ENCODE measurements at regions not wholly inside any gene's neighbourhood (a gene's known extent, or its start where the extent isn't known, plus 50 kb on each side); places are given as distances from the start of the nearest gene placed in this dataset.

GRCh38 chr5:30918171-30918570, 275.3 kb upstream of the CDH6 start:
- H3K9me2 ChIP-seq (ENCODE audit: insufficient read depth, low read length): no peaks in the 10 kb centered on the region
- BruUV-seq (replicated peaks): no TSS peak
- no peaks in the 10 kb centered on the region for H3K36me3 ChIP-seq (ENCODE audit: insufficient read depth, low read length)
- no peak for TF ChIP-seq EZH2phosphoT487 (IDR thresholded peaks at IDR 0.05; ENCODE audit: borderline replicate concordance, low read depth, low read length)
- TF ChIP-seq, protein P1, sequence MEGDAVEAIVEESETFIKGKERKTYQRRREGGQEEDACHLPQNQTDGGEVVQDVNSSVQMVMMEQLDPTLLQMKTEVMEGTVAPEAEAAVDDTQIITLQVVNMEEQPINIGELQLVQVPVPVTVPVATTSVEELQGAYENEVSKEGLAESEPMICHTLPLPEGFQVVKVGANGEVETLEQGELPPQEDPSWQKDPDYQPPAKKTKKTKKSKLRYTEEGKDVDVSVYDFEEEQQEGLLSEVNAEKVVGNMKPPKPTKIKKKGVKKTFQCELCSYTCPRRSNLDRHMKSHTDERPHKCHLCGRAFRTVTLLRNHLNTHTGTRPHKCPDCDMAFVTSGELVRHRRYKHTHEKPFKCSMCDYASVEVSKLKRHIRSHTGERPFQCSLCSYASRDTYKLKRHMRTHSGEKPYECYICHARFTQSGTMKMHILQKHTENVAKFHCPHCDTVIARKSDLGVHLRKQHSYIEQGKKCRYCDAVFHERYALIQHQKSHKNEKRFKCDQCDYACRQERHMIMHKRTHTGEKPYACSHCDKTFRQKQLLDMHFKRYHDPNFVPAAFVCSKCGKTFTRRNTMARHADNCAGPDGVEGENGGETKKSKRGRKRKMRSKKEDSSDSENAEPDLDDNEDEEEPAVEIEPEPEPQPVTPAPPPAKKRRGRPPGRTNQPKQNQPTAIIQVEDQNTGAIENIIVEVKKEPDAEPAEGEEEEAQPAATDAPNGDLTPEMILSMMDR (conservative IDR thresholded peaks at IDR 0.05; ENCODE audit: low read length): no peak
- no peaks in the 10 kb centered on the region for H3K9me3 ChIP-seq (ENCODE audit: low read length)
- ChIA-PET POLR2A (interaction anchor here (0.6 kb wide), 1 partner anchor 252 kb away, joined by 3 read pairs; no protein-coding TSS in a partner anchor), CTCF (ENCODE audit: unreplicated experiment) (no interaction called here)
- H2AFZ ChIP-seq (ENCODE audit: low read length): no peak overlapping the region
- H4K20me1 ChIP-seq (ENCODE audit: insufficient read depth, low read length): no peaks in the 10 kb centered on the region
- intact Hi-C loops (cut with micrococcal nuclease; ENCODE audit: unreplicated experiment): no loop called here
- H3K27ac ChIP-seq (ENCODE audit: low read depth, low read length, poor library complexity, severe bottlenecking): no peak overlapping the region
- DNase-seq (ENCODE audit: low spot score): no peak
- H3K4me3 ChIP-seq (ENCODE audit: low read depth, low read length, poor library complexity, severe bottlenecking): no peak overlapping the region
- no peaks in the 10 kb centered on the region for H3K79me2 ChIP-seq (ENCODE audit: insufficient read depth, low read depth, low read length)
- H3K4me2 ChIP-seq (ENCODE audit: low read length): no peak overlapping the region
- no peaks in the 10 kb centered on the region for H3K4me1 ChIP-seq (ENCODE audit: insufficient read depth, low read length, poor library complexity, severe bottlenecking)

GRCh38 chr5:30908356-30908755, 285.1 kb upstream of the CDH6 start:
- H3K79me2 ChIP-seq (ENCODE audit: insufficient read depth, low read depth, low read length): no peaks in the 10 kb centered on the region
- no peak overlapping the region for H3K27ac ChIP-seq (ENCODE audit: low read depth, low read length, poor library complexity, severe bottlenecking)
- no TSS peak for BruUV-seq (replicated peaks)
- H2AFZ ChIP-seq (ENCODE audit: low read length): no peak overlapping the region
- H3K4me2 ChIP-seq (ENCODE audit: low read length): no peak overlapping the region
- H3K4me1 ChIP-seq (ENCODE audit: insufficient read depth, low read length, poor library complexity, severe bottlenecking): no peaks in the 10 kb centered on the region
- no peaks in the 10 kb centered on the region for H4K20me1 ChIP-seq (ENCODE audit: insufficient read depth, low read length)
- intact Hi-C loops (cut with micrococcal nuclease; ENCODE audit: unreplicated experiment): no loop called here
- H3K36me3 ChIP-seq (ENCODE audit: insufficient read depth, low read length): no peaks in the 10 kb centered on the region
- H3K9me3 ChIP-seq (ENCODE audit: low read length): no peaks in the 10 kb centered on the region
- H3K4me3 ChIP-seq (ENCODE audit: low read depth, low read length, poor library complexity, severe bottlenecking): no peak overlapping the region
- no peaks in the 10 kb centered on the region for H3K9me2 ChIP-seq (ENCODE audit: insufficient read depth, low read length)
- DNase-seq (ENCODE audit: low spot score): no peak
- TF ChIP-seq, protein P1 (conservative IDR thresholded peaks at IDR 0.05; ENCODE audit: low read length): no peak
- no peak for TF ChIP-seq EZH2phosphoT487 (IDR thresholded peaks at IDR 0.05; ENCODE audit: borderline replicate concordance, low read depth, low read length)
- CTCF ChIA-PET (ENCODE audit: unreplicated experiment): no interaction called here
- POLR2A ChIA-PET: no interaction called here

- H3K4me2 ChIP-seq (ENCODE audit: low read length): no peak overlapping the region
- CTCF ChIA-PET (ENCODE audit: unreplicated experiment): no interaction called here
- H3K4me1 ChIP-seq (ENCODE audit: insufficient read depth, low read length, poor library complexity, severe bottlenecking): no peaks in the 10 kb centered on the region
- H3K36me3 ChIP-seq (ENCODE audit: insufficient read depth, low read length): no peaks in the 10 kb centered on the region
- H3K9me2 ChIP-seq (ENCODE audit: insufficient read depth, low read length): no peaks in the 10 kb centered on the region
- H3K4me3 ChIP-seq (ENCODE audit: low read depth, low read length, poor library complexity, severe bottlenecking): no peak overlapping the region
- no peaks in the 10 kb centered on the region for H3K79me2 ChIP-seq (ENCODE audit: insufficient read depth, low read depth, low read length)
- no peak overlapping the region for H3K27ac ChIP-seq (ENCODE audit: low read depth, low read length, poor library complexity, severe bottlenecking)
- no peak overlapping the region for H2AFZ ChIP-seq (ENCODE audit: low read length)
- intact Hi-C loops (cut with micrococcal nuclease; ENCODE audit: unreplicated experiment): no loop called here
- no peaks in the 10 kb centered on the region for H4K20me1 ChIP-seq (ENCODE audit: insufficient read depth, low read length)
- DNase-seq (ENCODE audit: low spot score): no peak
- POLR2A ChIA-PET: interaction anchor here (1.0 kb wide), 1 partner anchor 10 kb away, joined by 3 read pairs; no protein-coding TSS in a partner anchor
- no TSS peak for BruUV-seq (replicated peaks)
- TF ChIP-seq, protein P1 (conservative IDR thresholded peaks at IDR 0.05; ENCODE audit: low read length): no peak
- TF ChIP-seq EZH2phosphoT487 (IDR thresholded peaks at IDR 0.05; ENCODE audit: borderline replicate concordance, low read depth, low read length): no peak
- no peaks in the 10 kb centered on the region for H3K9me3 ChIP-seq (ENCODE audit: low read length)
Observed at GRCh38 chr5:30900367-30900766, 293.1 kb upstream of the CDH6 start.

Data from OCI-LY7 (cell line).